Pancreas (tissue), 10 donors: ENCODE measurements at regions not wholly inside any gene's neighbourhood (a gene's known extent, or its start where the extent isn't known, plus 50 kb on each side); places are given as distances from the start of the nearest gene placed in this dataset.

Experiments used
- ATAC-seq, 4 donors: fragments of 200-7000 bp; cut with Tn5 transposase; one replicate each; pipeline versions ENCODE4 v1.8.0 to v1.9.1; 2020; ENCODE audit warnings: mild to moderate bottlenecking in 4 of 4, moderate library complexity in 4 of 4
- DNase-seq, 6 donors: peaks; one replicate each; pipeline ENCODE4 v3.0.0-alpha.2; 2020
- FAIRE-seq: peaks from 2 replicates; lab custom pipeline; 2012; peaks lifted over from hg19 to GRCh38; lab: Jason Lieb, UNC
- H3K27ac ChIP-seq, 4 donors: fragments of 200-600 bp; sonication (generic); 1 replicate in 3 of 4; 2 replicates in 1 of 4; pipeline versions ENCODE4 v1.5.0 to v1.8.0; 2020
- H3K27me3 ChIP-seq, 4 donors: fragments of 200-600 bp; one replicate each; pipeline ENCODE4 v1.8.0; 2021
- H3K36me3 ChIP-seq, 3 donors: fragments of 200-600 bp; sonication (generic) in 1 of 3; one replicate each; pipeline versions ENCODE4 v1.5.0 to v1.8.0; 2020 to 2021
- H3K4me1 ChIP-seq, 3 donors: fragments of 200-600 bp; one replicate each; pipeline ENCODE4 v1.8.0; 2021
- H3K4me3 ChIP-seq, 4 donors: fragments of 200-600 bp; sonication (generic) in 2 of 4; one replicate each; pipeline versions ENCODE4 v1.5.0 to v1.8.0; 2020 to 2021
- H3K9me3 ChIP-seq, 4 donors: fragments of 200-600 bp; one replicate each; pipeline ENCODE4 v1.8.0; 2021
- CTCF ChIP-seq, 4 donors: fragments of 200-600 bp; sonication (generic) in 3 of 4; IDR thresholded peaks; one replicate each; pipeline versions ENCODE4 v1.5.0 to v1.8.0; 2021; ENCODE audit warnings: antibody characterized with exemption in 4 of 4
- WGBS, 2 donors: extraction: QIAGEN DNeasy Blood & Tissue Kit; methylation state at CpG; one replicate each; pipeline ENCODE4 v1.1.7; 2013; 5-methylcytosine and 5-hydroxymethylcytosine counted together
- intact Hi-C, 3 donors: fragments of 100-400 bp; cut with DNase I; formaldehyde crosslinking; loops; one replicate each; pipeline versions ENCODE4 v1.11.1 to v1.14.2; 2022
- donor health status: healthy with polysubstance abuse.
- donor health status: DM: no; HTN: no; CAD: no; lungs with moderate emphysema.
- donor health status: DM: no; HTN: no; CAD: no.
- donor health status: control.
- donor health status: control.
- donor health status: Bipolar disorder and iron deficiency.
- donor health status: DM: yes; HTN: yes; CAD: no.
- donor health status: DM: no; HTN: no; CAD: no.
- donor health status: DM: no; HTN: no; CAD: no.
- donor health status: DM: yes; HTN: yes; CAD: no.

- no peaks in the 10 kb centered on the region for H3K4me1 ChIP-seq
- TF ChIP-seq CTCF (IDR thresholded peaks at IDR 0.05), result no peak
- DNase-seq, result no peak
- no peak overlapping the region for H3K4me3 ChIP-seq
- no peak for ATAC-seq
- no peak overlapping the region for H3K27ac ChIP-seq
- H3K9me3 ChIP-seq, result no peaks in the 10 kb centered on the region
- H3K27me3 ChIP-seq, result no peaks in the 10 kb centered on the region
- 89 to 93% methylated on average over 1 of the region's 1 CpG for WGBS, 2 donors
- no peaks in the 10 kb centered on the region for H3K36me3 ChIP-seq
- intact Hi-C loops, result no loop called here
- FAIRE-seq, result no peak
Observed at GRCh38 chr14:23787436-23787835, 151.3 kb downstream of the DHRS2 start.

GRCh38 chr14:23789696-23790095, 153.5 kb downstream of the DHRS2 start:
- Histone ChIP-seq H3K4me3 (no peak overlapping the region), H3K27me3 (no peaks in the 10 kb centered on the region), H3K9me3 (no peaks in the 10 kb centered on the region), H3K27ac (no peak overlapping the region), H3K4me1 (peaks cover 0 to 10% (median 4%) of the 10 kb centered on the region in 3 donors), H3K36me3 (no peaks in the 10 kb centered on the region)
- intact Hi-C loops, result no loop called here
- no peak for TF ChIP-seq CTCF (IDR thresholded peaks at IDR 0.05)
- DNase-seq (no peak), ATAC-seq (no peak), FAIRE-seq (no peak)
- WGBS, 2 donors, result 91 to 95% methylated on average over 1 of the region's 1 CpG

GRCh38 chr14:23793532-23793931, 157.4 kb downstream of the DHRS2 start:
- H3K27me3 ChIP-seq, result no peaks in the 10 kb centered on the region
- H3K4me1 ChIP-seq, result peaks cover 0 to 10% (median 4%) of the 10 kb centered on the region in 3 donors
- WGBS, 2 donors, result 25 to 40% methylated on average over 3 of the region's 3 CpGs
- H3K27ac ChIP-seq, result no peak overlapping the region
- TF ChIP-seq CTCF (IDR thresholded peaks at IDR 0.05), result no peak
- peak; percentile 72 to 98 (median 92) for ATAC-seq
- intact Hi-C loops, result no loop called here
- H3K36me3 ChIP-seq, result no peaks in the 10 kb centered on the region
- H3K4me3 ChIP-seq, result no peak overlapping the region
- no peaks in the 10 kb centered on the region for H3K9me3 ChIP-seq
- peak in 4 of 6 donors; percentile 45 to 58 (median 50) for DNase-seq
- FAIRE-seq, result no peak

GRCh38 chr14:23800811-23801210, 152.8 kb upstream of the DHRS4 start:
- DNase-seq, result no peak
- Histone ChIP-seq H3K4me1 (peaks cover 0 to 2% (median 0%) of the 10 kb centered on the region in 3 donors), H3K27ac (no peak overlapping the region), H3K36me3 (no peaks in the 10 kb centered on the region), H3K9me3 (no peaks in the 10 kb centered on the region), H3K27me3 (no peaks in the 10 kb centered on the region), H3K4me3 (no peak overlapping the region)
- no peak for FAIRE-seq
- WGBS, 2 donors, result 62 to 66% methylated on average over 3 of the region's 3 CpGs
- intact Hi-C loops, result no loop called here
- no peak for TF ChIP-seq CTCF (IDR thresholded peaks at IDR 0.05)
- ATAC-seq, result no peak

- peaks cover 0 to 2% (median 0%) of the 10 kb centered on the region in 3 donors for H3K4me1 ChIP-seq
- H3K36me3 ChIP-seq, result no peaks in the 10 kb centered on the region
- ATAC-seq (no peak), FAIRE-seq (no peak), DNase-seq (no peak)
- H3K9me3 ChIP-seq, result no peaks in the 10 kb centered on the region
- no peak overlapping the region for H3K27ac ChIP-seq
- TF ChIP-seq CTCF (IDR thresholded peaks at IDR 0.05), result no peak
- H3K27me3 ChIP-seq, result no peaks in the 10 kb centered on the region
- 70% methylated on average over 2 of the region's 2 CpGs for WGBS, 2 donors
- intact Hi-C loops, result no loop called here
- no peak overlapping the region for H3K4me3 ChIP-seq
Observed at GRCh38 chr14:23801766-23802165, 151.8 kb upstream of the DHRS4 start.
